ENCODE measurements at regions not wholly inside any gene's neighbourhood (a gene's known extent, or its start where the extent isn't known, plus 50 kb on each side); places are given as distances from the start of the nearest gene placed in this dataset.

GRCh38 chr4:187887906-187888305 is 107.7 kb upstream of the ZFP42 start:
- Histone ChIP-seq H2BK15ac (ENCODE audit: low read depth, low read length) (no peak overlapping the region), H3K27ac (ENCODE audit: insufficient read depth, low read length) (no peak overlapping the region), H2BK20ac (ENCODE audit: low read depth, low read length) (no peak overlapping the region), H2BK5ac (ENCODE audit: low read depth, low read length, poor library complexity, severe bottlenecking) (no peak overlapping the region), H3K36me3 (ENCODE audit: control insufficient read depth, insufficient read depth, low read length) (no peaks in the 10 kb centered on the region), H2AK5ac (ENCODE audit: low read depth, low read length) (no peak overlapping the region), H3K9ac (ENCODE audit: low read depth, low read length) (no peak overlapping the region), H3K9me1 (ENCODE audit: insufficient read depth, low read length) (no peaks in the 10 kb centered on the region), H3K9me3 (ENCODE audit: control insufficient read depth, insufficient read depth, low read length) (no peaks in the 10 kb centered on the region), H4K20me1 (ENCODE audit: insufficient read depth, low read length) (no peaks in the 10 kb centered on the region), H4K5ac (ENCODE audit: low read depth, low read length) (no peak overlapping the region), H2AFZ (replicated peaks; ENCODE audit: low read length, poor library complexity) (no peak overlapping the region), H3K56ac (ENCODE audit: extremely low read depth, insufficient read depth, low read length) (no peak overlapping the region), H2AK9ac (replicated peaks; ENCODE audit: low read depth, low read length, poor library complexity) (no peak overlapping the region), H4K91ac (ENCODE audit: insufficient read depth, low read depth, low read length) (no peak overlapping the region), H3K79me1 (ENCODE audit: low read depth in 1 of 2, low read length in 2 of 2) (no peaks in the 10 kb centered on the region), H3K4me1 (ENCODE audit: control insufficient read depth, insufficient read depth, low read length) (no peaks in the 10 kb centered on the region), H3K4ac (ENCODE audit: low read depth, low read length) (no peak overlapping the region), H3K14ac (replicated peaks; ENCODE audit: low read depth, low read length) (no peak overlapping the region), H3K27me3 (ENCODE audit: control insufficient read depth, insufficient read depth, low read length) (no peaks in the 10 kb centered on the region), H2BK120ac (ENCODE audit: low read depth, low read length) (no peak overlapping the region), H4K8ac (ENCODE audit: low read depth in 2 of 2, low read length in 2 of 2) (no peak overlapping the region), H3K4me2 (ENCODE audit: low read depth, low read length) (no peak overlapping the region), H3K18ac (ENCODE audit: low read depth, low read length) (no peak overlapping the region), H3K23ac (ENCODE audit: low read depth, low read length) (no peak overlapping the region), H3K4me3 (ENCODE audit: insufficient read depth, low read depth, low read length) (no peak overlapping the region)
- TF ChIP-seq MXI1 (IDR thresholded peaks at IDR 0.05; ENCODE audit: borderline replicate concordance, low read depth, low read length) (no peak), MAFK (IDR thresholded peaks at IDR 0.05; ENCODE audit: low read depth, low read length) (no peak), USF2 (IDR thresholded peaks at IDR 0.05; ENCODE audit: low read depth, low read length) (no peak), BHLHE40 (IDR thresholded peaks at IDR 0.05; ENCODE audit: low read depth, low read length) (no peak), NFE2L2 (IDR thresholded peaks at IDR 0.05; ENCODE audit: low read depth, low read length) (no peak), RCOR1 (IDR thresholded peaks at IDR 0.05; ENCODE audit: insufficient replicate concordance, low read length) (no peak), POLR2A (IDR thresholded peaks at IDR 0.05; ENCODE audit: low read depth, low read length) (no peak), MAZ (IDR thresholded peaks at IDR 0.05; ENCODE audit: borderline replicate concordance, low read depth, low read length) (no peak), CHD1 (IDR thresholded peaks at IDR 0.05; ENCODE audit: low read depth, low read length) (no peak), CTCF (conservative IDR thresholded peaks at IDR 0.05; ENCODE audit: low read depth, low read length) (no peak), FOS (IDR thresholded peaks at IDR 0.05; ENCODE audit: low read depth, low read length) (no peak), RAD21 (IDR thresholded peaks at IDR 0.05; ENCODE audit: low read length) (no peak), CEBPB (IDR thresholded peaks at IDR 0.05; ENCODE audit: low read depth, low read length) (no peak), SMC3 (IDR thresholded peaks at IDR 0.05; ENCODE audit: low read depth, low read length) (no peak), RFX5 (IDR thresholded peaks at IDR 0.05; ENCODE audit: low read depth, low read length) (no peak)
- TF ChIP-seq, protein P1, sequence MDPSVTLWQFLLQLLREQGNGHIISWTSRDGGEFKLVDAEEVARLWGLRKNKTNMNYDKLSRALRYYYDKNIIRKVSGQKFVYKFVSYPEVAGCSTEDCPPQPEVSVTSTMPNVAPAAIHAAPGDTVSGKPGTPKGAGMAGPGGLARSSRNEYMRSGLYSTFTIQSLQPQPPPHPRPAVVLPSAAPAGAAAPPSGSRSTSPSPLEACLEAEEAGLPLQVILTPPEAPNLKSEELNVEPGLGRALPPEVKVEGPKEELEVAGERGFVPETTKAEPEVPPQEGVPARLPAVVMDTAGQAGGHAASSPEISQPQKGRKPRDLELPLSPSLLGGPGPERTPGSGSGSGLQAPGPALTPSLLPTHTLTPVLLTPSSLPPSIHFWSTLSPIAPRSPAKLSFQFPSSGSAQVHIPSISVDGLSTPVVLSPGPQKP (IDR thresholded peaks at IDR 0.05; ENCODE audit: borderline replicate concordance, low read depth, low read length) = no peak
- BruUV-seq (replicated peaks) = no TSS peak
- ATAC-seq (ENCODE audit: low read depth) = no peak
- in situ Hi-C loops (cut with MboI; ENCODE audit: low sequenced_read_pairs) (no loop called here), intact Hi-C loops (cut with micrococcal nuclease) (no loop called here), dilution Hi-C loops (cut with HindIII; ENCODE audit: low sequenced_read_pairs, unreplicated experiment) (no loop called here)
- ChIA-PET POLR2A (ENCODE audit: unreplicated experiment) (no interaction called here), CTCF (no interaction called here)
- no peak for DNase-seq
- WGBS, 2 experiments (ENCODE audit: extremely low coverage in 2 of 2, insufficient read length in 1 of 2) = no CpG with 5 or more reads among the region's 2 CpGs
